H54 (cell line): ENCODE measurements at regions not wholly inside any gene's neighbourhood (a gene's known extent, or its start where the extent isn't known, plus 50 kb on each side); places are given as distances from the start of the nearest gene placed in this dataset.

Experiments used
- DNase-seq: peaks from one replicate; pipeline ENCODE4 v3.0.0; 2011; ENCODE audit warnings: low spot score, mixed read lengths; ENCODE audit not compliant: insufficient read length
- FAIRE-seq: peaks from 3 replicates; lab custom pipeline; 2011; peaks lifted over from hg19 to GRCh38; lab: Jason Lieb, UNC
- POLR2A ChIP-seq: IDR thresholded peaks from 2 replicates; pipeline ENCODE4 v1.6.1; 2011; ENCODE audit warnings: low read depth, mild to moderate bottlenecking, low read length

GRCh38 chr19:31517224-31518180 lies 168.3 kb upstream of the TSHZ3 start:
- DNase-seq = no peak
- no peak for TF ChIP-seq POLR2A
- FAIRE-seq = no peak

- no peak for FAIRE-seq
- DNase-seq = no peak
- no peak for TF ChIP-seq POLR2A
Measured at GRCh38 chr19:31518216-31519020, 169.2 kb upstream of the TSHZ3 start.

DNA sequence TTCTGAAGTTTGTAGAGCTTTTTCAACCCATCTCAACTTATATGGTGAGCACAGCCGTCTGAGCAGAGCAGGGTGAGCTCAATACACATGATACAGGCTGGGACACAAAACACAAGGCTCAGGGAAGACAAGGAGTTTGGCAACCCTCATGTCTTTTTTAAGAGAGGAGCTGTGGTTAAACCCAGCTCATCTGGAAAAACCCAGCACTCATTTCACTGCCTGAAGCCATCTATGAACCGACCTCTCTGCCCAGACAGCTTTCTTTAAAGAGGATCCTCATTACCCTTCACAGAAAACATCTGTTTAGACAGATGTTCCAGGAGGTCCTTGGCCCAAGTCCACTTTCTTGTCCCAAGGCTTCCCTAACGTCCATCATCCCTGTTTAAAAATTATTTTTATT lies 170.0 kb upstream of the TSHZ3 start:
- no peak for TF ChIP-seq POLR2A
- DNase-seq = no peak
- no peak for FAIRE-seq

DNA sequence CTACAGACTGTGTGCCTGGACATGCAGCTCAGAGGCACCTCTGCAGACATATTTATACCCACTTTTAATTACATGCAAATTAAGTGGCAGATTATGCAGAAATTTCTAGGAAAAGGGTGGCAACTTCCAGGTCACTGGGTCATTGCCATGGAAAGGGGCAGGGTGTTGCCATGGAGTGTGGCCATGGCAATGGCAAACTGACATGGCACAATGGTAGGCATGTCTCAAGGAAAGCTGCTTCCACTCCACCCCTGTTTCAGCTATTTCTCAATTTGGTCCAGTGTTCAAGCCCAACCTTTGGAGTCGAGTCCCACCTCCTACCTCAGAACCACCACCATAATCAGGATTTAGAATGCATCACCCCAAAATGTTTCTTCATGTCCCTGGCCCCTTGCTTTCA lies 170.7 kb upstream of the TSHZ3 start:
- FAIRE-seq (no peak), DNase-seq (no peak)
- no peak for TF ChIP-seq POLR2A

GRCh38 chr19:31520633-31521032 lies 171.4 kb upstream of the TSHZ3 start:
- FAIRE-seq = no peak
- DNase-seq = no peak
- TF ChIP-seq POLR2A = no peak

DNA sequence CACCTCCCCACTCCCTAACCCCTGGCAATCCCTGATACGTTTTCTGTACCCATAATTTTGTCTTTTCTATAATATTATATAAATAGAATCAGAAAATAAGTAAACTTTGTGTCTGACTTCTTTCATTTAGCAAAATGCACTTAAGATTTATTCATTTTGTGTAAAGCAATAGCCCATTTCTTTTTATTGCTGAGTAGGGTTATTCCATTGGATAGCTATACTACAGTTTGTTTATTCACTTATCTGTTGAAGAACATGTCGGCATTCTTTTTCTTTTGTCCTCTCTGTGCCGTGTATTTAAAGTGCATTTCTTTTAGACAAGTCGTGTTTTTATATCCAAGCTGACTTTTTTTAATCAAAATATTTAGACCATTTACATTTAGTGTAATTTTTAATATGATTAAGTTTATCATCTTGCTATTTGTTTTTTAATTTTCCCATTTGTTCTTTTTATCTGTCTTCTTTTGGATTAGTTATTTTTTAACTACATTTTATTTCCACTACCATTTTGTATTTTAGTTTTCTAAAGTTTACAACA lies 176.4 kb upstream of the TSHZ3 start:
- no peak for DNase-seq
- no peak for TF ChIP-seq POLR2A
- no peak for FAIRE-seq

- no peak for TF ChIP-seq POLR2A
- DNase-seq (no peak), FAIRE-seq (no peak)
Measured at GRCh38 chr19:31527443-31527842, 178.2 kb upstream of the TSHZ3 start.

- FAIRE-seq (no peak), DNase-seq (no peak)
- TF ChIP-seq POLR2A = no peak
Measured at GRCh38 chr19:31528261-31528660, 179.0 kb upstream of the TSHZ3 start.

GRCh38 chr19:31529121-31529520 lies 179.9 kb upstream of the TSHZ3 start:
- DNase-seq (no peak), FAIRE-seq (no peak)
- no peak for TF ChIP-seq POLR2A

DNA sequence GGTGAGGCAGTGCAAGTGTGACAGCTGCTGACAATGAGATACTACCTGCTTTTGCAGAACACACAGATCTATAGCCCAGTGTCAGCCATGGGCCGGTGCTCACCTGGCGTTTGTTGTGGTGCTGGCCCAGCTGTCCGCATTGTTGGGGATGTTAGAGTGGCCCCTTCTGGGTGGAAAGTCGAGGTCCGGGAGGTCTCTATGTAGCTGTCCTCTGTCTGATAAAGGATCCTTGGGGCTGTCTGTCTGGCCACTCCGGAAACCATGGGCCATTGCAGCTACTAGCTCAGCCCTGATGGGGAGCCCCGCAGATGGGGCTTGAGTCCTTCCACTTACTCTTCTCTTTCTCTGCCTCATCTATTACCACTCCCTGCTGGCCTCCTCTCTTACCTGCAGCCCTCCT lies 181.5 kb upstream of the TSHZ3 start:
- no peak for TF ChIP-seq POLR2A
- FAIRE-seq = no peak
- DNase-seq = no peak

DNA sequence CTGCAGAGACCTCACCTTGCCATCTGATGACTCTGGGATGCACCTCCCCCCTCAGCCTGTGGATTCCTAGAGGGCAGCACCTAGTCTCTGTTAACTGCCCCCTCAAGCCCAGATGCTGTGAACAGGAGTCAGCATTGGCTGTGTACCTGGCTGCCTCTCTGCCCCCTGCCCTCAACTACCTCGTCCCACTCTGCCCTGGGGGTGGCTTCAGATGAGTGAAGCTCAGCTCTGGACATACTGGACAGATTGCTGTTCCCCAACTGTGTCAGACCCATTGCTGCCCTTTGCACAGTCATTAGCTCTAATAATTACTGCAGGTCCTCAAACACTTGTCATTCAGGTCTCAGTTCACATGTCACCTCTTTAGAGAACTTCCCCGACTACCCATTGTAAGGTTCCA lies 182.1 kb upstream of the TSHZ3 start:
- FAIRE-seq = no peak

GRCh38 chr19:31532034-31532433 lies 182.8 kb upstream of the TSHZ3 start:
- DNase-seq (no peak), FAIRE-seq (no peak)
- no peak for TF ChIP-seq POLR2A

More for the DNA sequence above, 182.1 kb upstream of the TSHZ3 start:
- no peak for TF ChIP-seq POLR2A
- no peak for DNase-seq

GRCh38 chr19:31533114-31533513 lies 183.9 kb upstream of the TSHZ3 start:
- FAIRE-seq (no peak), DNase-seq (no peak)
- no peak for TF ChIP-seq POLR2A

- TF ChIP-seq POLR2A = no peak
- FAIRE-seq = no peak
- DNase-seq = no peak
Measured at GRCh38 chr19:31534231-31534630, 185.0 kb upstream of the TSHZ3 start.
